B cell (primary cell): ENCODE measurements at regions not wholly inside any gene's neighbourhood (a gene's known extent, or its start where the extent isn't known, plus 50 kb on each side); places are given as distances from the start of the nearest gene placed in this dataset.

Experiments
- ATAC-seq: fragments of 200-7000 bp; cut with Tn5 transposase; one replicate; pipeline ENCODE4 v1.10.0; 2021; ENCODE audit warnings: low read depth, mild to moderate bottlenecking, moderate number of reproducible peaks, moderate library complexity
- CTCF ChIA-PET: fragments of 350-600 bp; sonication (Branson Sonifier 250); formaldehyde crosslinking; loops from one replicate; lab custom pipeline; 2021; ENCODE audit warnings: antibody characterized with exemption, inconsistent platforms; lab: Charles Lee
- POLR2A ChIA-PET: fragments of 350-600 bp; sonication (Branson Sonifier 250); formaldehyde crosslinking; loops from one replicate; lab custom pipeline; 2021; ENCODE audit warnings: antibody characterized with exemption; lab: Charles Lee
- DNase-seq: peaks from one replicate; pipeline ENCODE4 v3.0.0; 2013
- H2AFZ ChIP-seq: 2 replicates; pipeline ENCODE4 v1.6.1; 2012; ENCODE audit warnings: mild to moderate bottlenecking, low read depth, low read length; ENCODE audit not compliant: insufficient read depth, poor library complexity, severe bottlenecking
- H3K27ac ChIP-seq, 2 donors: 1 replicate in 1 of 2; 2 replicates in 1 of 2; pipeline ENCODE4 v1.5.1; 2012 to 2013; ENCODE audit warnings: low read length in 2 of 2, mild to moderate bottlenecking in 2 of 2, moderate library complexity in 1 of 2
- H3K27me3 ChIP-seq, 4 experiments: fragments of 200-600 bp in 1 of 4; sonication (generic) in 1 of 4; replicated peaks in 1 of 4; 1 replicate in 2 of 4; 2 replicates in 2 of 4; pipeline versions ENCODE4 v1.6.1 to v1.7.0; 2013 to 2016; ENCODE audit warnings: low read length in 3 of 4, mild to moderate bottlenecking in 2 of 4, mixed read lengths in 1 of 4, moderate library complexity in 1 of 4; ENCODE audit not compliant: insufficient read depth in 4 of 4, control insufficient read depth in 3 of 4; ENCODE audit errors: control extremely low read depth in 1 of 4
- H3K36me3 ChIP-seq, 2 experiments: replicated peaks in 1 of 2; 1 replicate in 1 of 2; 2 replicates in 1 of 2; pipeline versions ENCODE4 v1.6.1 to v1.7.1; 2013; ENCODE audit warnings: low read length in 1 of 2; ENCODE audit not compliant: insufficient read depth in 2 of 2, control insufficient read depth in 1 of 2; ENCODE audit errors: control extremely low read depth in 1 of 2, extremely low read depth in 1 of 2
- H3K4me1 ChIP-seq, 2 donors: fragments of 200-600 bp in 1 of 2; sonication (generic) in 1 of 2; 1 replicate in 1 of 2; 2 replicates in 1 of 2; pipeline versions ENCODE4 v1.5.1 to v1.6.1; 2013 to 2017; ENCODE audit warnings: low read length in 2 of 2; ENCODE audit not compliant: control insufficient read depth in 2 of 2, insufficient read depth in 2 of 2
- H3K4me2 ChIP-seq: replicated peaks from 2 replicates; pipeline ENCODE3; 2012; ENCODE audit warnings: mild to moderate bottlenecking, low read depth, low read length; ENCODE audit not compliant: poor library complexity, severe bottlenecking
- H3K4me3 ChIP-seq, 5 experiments: fragments of 200-600 bp in 1 of 5; sonication (generic) in 1 of 5; 1 replicate in 3 of 5; 2 replicates in 2 of 5; pipeline versions ENCODE4 v1.5.1 to v1.7.0; 2011 to 2016; ENCODE audit warnings: low read length in 4 of 5, mild to moderate bottlenecking in 4 of 5, low read depth in 2 of 5, control low read depth in 1 of 5, moderate library complexity in 1 of 5; ENCODE audit not compliant: insufficient read depth in 1 of 5; ENCODE audit errors: control extremely low read depth in 1 of 5, extremely low read depth in 1 of 5
- H3K79me2 ChIP-seq: fragments of 200-600 bp; sonication (generic); one replicate; pipeline ENCODE4 v1.6.0; 2016; ENCODE audit warnings: low read length; ENCODE audit not compliant: control insufficient read depth, insufficient read depth
- H3K9ac ChIP-seq: fragments of 200-600 bp; sonication (generic); 2 replicates; pipeline ENCODE4 v1.6.1; 2017; ENCODE audit warnings: mild to moderate bottlenecking, low read length, moderate library complexity
- H3K9me3 ChIP-seq, 3 donors: one replicate each; pipeline versions ENCODE4 v1.6.1 to v1.7.1; 2013; ENCODE audit warnings: low read length in 2 of 3; ENCODE audit not compliant: control insufficient read depth in 2 of 3, insufficient read depth in 1 of 3; ENCODE audit errors: control extremely low read depth in 1 of 3
- H4K20me1 ChIP-seq: 2 replicates; pipeline ENCODE4 v1.6.0; 2012; ENCODE audit warnings: mild to moderate bottlenecking, low read length; ENCODE audit not compliant: insufficient read depth, control insufficient read depth, poor library complexity, severe bottlenecking
- H3K27ac Mint-ChIP-seq: one replicate; pipeline ENCODE4 v1.8.0; 2021; ENCODE audit warnings: mixed read lengths
- H3K27me3 Mint-ChIP-seq: one replicate; pipeline ENCODE4 v1.8.0; 2021; ENCODE audit warnings: mixed read lengths
- H3K4me1 Mint-ChIP-seq: one replicate; pipeline ENCODE4 v1.8.0; 2021; ENCODE audit warnings: mixed read lengths
- H3K4me3 Mint-ChIP-seq: one replicate; pipeline ENCODE4 v1.8.0; 2021; ENCODE audit warnings: mixed read lengths
- H3K9me3 Mint-ChIP-seq: one replicate; pipeline ENCODE4 v1.8.0; 2022; ENCODE audit warnings: mixed read lengths; ENCODE audit not compliant: insufficient read depth
- CTCF ChIP-seq: fragments of 200-600 bp; IDR thresholded peaks from one replicate; pipeline ENCODE4 v1.8.0; 2022; ENCODE audit warnings: antibody characterized with exemption, mild to moderate bottlenecking
- EZH2 ChIP-seq: IDR thresholded peaks from 2 replicates; pipeline ENCODE4 v1.6.1; 2012; ENCODE audit warnings: borderline replicate concordance, low read depth, mild to moderate bottlenecking, moderate library complexity, low read length; ENCODE audit not compliant: insufficient read depth, poor library complexity, severe bottlenecking
- WGBS: methylation state at CpG from one replicate; pipeline ENCODE4 v1.1.5; 2013; ENCODE audit warnings: missing lambda C conversion rate; ENCODE audit not compliant: insufficient coverage; 5-methylcytosine and 5-hydroxymethylcytosine counted together
- intact Hi-C: fragments of 100-400 bp; cut with micrococcal nuclease; formaldehyde crosslinking; loops from one replicate; pipeline ENCODE4 v1.10.0; 2022

DNA sequence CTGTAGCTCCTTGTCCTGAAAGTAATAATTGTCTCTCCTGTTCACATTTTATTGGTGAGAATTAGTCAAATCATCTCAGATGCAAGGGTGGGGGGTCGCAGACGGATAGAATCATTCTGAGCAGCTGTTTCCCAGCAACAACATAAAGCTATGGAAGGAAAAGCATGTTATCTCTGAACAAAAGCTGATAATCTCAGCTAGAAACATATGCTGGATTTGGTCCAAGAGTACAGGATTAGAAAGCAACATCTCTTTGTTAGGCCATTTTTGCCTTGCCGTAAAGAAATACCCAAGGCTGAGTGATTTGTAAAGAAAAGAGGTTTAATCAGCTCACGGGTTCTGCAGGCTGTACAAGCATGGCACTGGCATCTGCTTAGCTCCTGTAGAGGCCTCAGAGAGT is 472.8 kb upstream of the BOD1L1 start:
- Histone ChIP-seq H3K9me3 (no peaks in the 10 kb centered on the region), H3K27ac (no peak overlapping the region), H3K27me3 (no peaks in the 10 kb centered on the region), H2AFZ (no peak overlapping the region), H4K20me1 (no peaks in the 10 kb centered on the region), H3K4me1 (no peaks in the 10 kb centered on the region), H3K79me2 (no peaks in the 10 kb centered on the region), H3K4me2 (no peak overlapping the region), H3K36me3 (no peaks in the 10 kb centered on the region), H3K9ac (no peak overlapping the region), H3K4me3 (no peak overlapping the region)
- no peak for DNase-seq
- 92% methylated on average over 2 of the region's 4 CpGs for WGBS
- H3K9me3 Mint-ChIP-seq = no peaks in the 10 kb centered on the region
- intact Hi-C loops = no loop called here
- H3K4me3 Mint-ChIP-seq = no peak overlapping the region
- no peak for ATAC-seq
- no peak for TF ChIP-seq EZH2
- no peak for TF ChIP-seq CTCF
- POLR2A ChIA-PET = no interaction called here
- CTCF ChIA-PET = no interaction called here
- no peaks in the 10 kb centered on the region for H3K27me3 Mint-ChIP-seq
- no peak overlapping the region for H3K27ac Mint-ChIP-seq
- H3K4me1 Mint-ChIP-seq = no peaks in the 10 kb centered on the region

DNA sequence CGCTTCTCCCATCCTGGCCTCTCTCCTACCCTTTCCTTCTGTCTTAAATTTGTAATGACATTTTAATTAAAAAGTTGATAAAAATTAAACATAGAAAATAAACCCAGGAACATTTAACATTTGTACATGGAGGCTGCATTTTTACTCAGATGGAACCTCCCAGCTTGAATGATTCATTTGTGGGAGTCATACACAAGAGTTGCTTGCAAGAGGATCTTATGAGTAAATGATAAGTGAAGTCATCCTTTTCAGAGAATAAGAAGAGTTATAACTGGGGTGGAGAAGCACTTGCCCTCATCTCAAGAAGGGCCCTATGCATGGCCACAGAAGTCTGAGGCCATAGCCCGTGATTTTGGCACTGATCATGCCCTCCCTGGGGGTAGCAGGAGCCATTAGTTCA is 482.9 kb upstream of the BOD1L1 start:
- H2AFZ ChIP-seq = no peak overlapping the region
- no peak overlapping the region for H3K27ac ChIP-seq
- ATAC-seq (no peak), DNase-seq (no peak)
- intact Hi-C loops = no loop called here
- H3K4me2 ChIP-seq = no peak overlapping the region
- H3K4me1 ChIP-seq = no peaks in the 10 kb centered on the region
- Mint-ChIP-seq H3K27ac (no peak overlapping the region), H3K4me1 (no peaks in the 10 kb centered on the region), H3K27me3 (peaks cover 21% of the 10 kb centered on the region), H3K4me3 (no peak overlapping the region), H3K9me3 (no peaks in the 10 kb centered on the region)
- TF ChIP-seq CTCF = no peak
- no peak for TF ChIP-seq EZH2
- POLR2A ChIA-PET = no interaction called here
- no peaks in the 10 kb centered on the region for H3K27me3 ChIP-seq
- CTCF ChIA-PET = no interaction called here
- H3K36me3 ChIP-seq = no peaks in the 10 kb centered on the region
- no peaks in the 10 kb centered on the region for H3K79me2 ChIP-seq
- 83% methylated on average over 1 of the region's 2 CpGs for WGBS
- no peak overlapping the region for H3K4me3 ChIP-seq
- no peak overlapping the region for H3K9ac ChIP-seq
- peaks cover 0 to 17% (median 8%) of the 10 kb centered on the region in 3 donors for H3K9me3 ChIP-seq
- H4K20me1 ChIP-seq = no peaks in the 10 kb centered on the region
